ENCODE measurements at regions not wholly inside any gene's neighbourhood (a gene's known extent, or its start where the extent isn't known, plus 50 kb on each side); places are given as distances from the start of the nearest gene placed in this dataset.
"Not testable (repeated sequence)": the region's sequence is repeated elsewhere in the genome, so short reads cannot be mapped to it uniquely, and the experiment has no call there.

- no peaks in the 10 kb centered on the region for H3K27me3 ChIP-seq
- no peak overlapping the region for H3K4me3 ChIP-seq
- no peak overlapping the region for H3K27ac ChIP-seq
- intact Hi-C loops (cut with DNase I; ENCODE audit: low total_unique reads): no loop called here
- no peaks in the 10 kb centered on the region for H3K36me3 ChIP-seq
- DNase-seq (ENCODE audit: low spot score in 2 of 2): no peak
- TF ChIP-seq POLR2AphosphoS5 (IDR thresholded peaks at IDR 0.05) (no peak), POLR2A (IDR thresholded peaks at IDR 0.05) (no peak), CTCF (IDR thresholded peaks at IDR 0.05) (no peak)
- no peaks in the 10 kb centered on the region for H3K4me1 ChIP-seq
- H3K9me3 ChIP-seq: no peaks in the 10 kb centered on the region
These were observed 889.6 kb upstream of the ADGRL4 start for GRCh38 chr1:79896140-79896539.

- TF ChIP-seq POLR2A (IDR thresholded peaks at IDR 0.05) (no peak), CTCF (IDR thresholded peaks at IDR 0.05) (no peak), POLR2AphosphoS5 (IDR thresholded peaks at IDR 0.05) (no peak)
- Histone ChIP-seq H3K4me3 (no peak overlapping the region), H3K9me3 (no peaks in the 10 kb centered on the region), H3K27ac (no peak overlapping the region), H3K27me3 (no peaks in the 10 kb centered on the region), H3K4me1 (no peaks in the 10 kb centered on the region), H3K36me3 (no peaks in the 10 kb centered on the region)
- intact Hi-C loops (cut with DNase I; ENCODE audit: low total_unique reads): no loop called here
- DNase-seq (ENCODE audit: low spot score in 2 of 2): no peak
These were observed 889.0 kb upstream of the ADGRL4 start for GRCh38 chr1:79895573-79895972.

GRCh38 chr1:79894129-79894528, 887.6 kb upstream of the ADGRL4 start:
- H3K36me3 ChIP-seq; H3K27me3 ChIP-seq; H3K27ac ChIP-seq; H3K4me1 ChIP-seq; H3K9me3 ChIP-seq; intact Hi-C loops (cut with DNase I; ENCODE audit: low total_unique reads); DNase-seq (ENCODE audit: low spot score in 2 of 2); H3K4me3 ChIP-seq: not testable (repeated sequence)

- TF ChIP-seq CTCF (IDR thresholded peaks at IDR 0.05) (no peak), POLR2A (IDR thresholded peaks at IDR 0.05) (no peak), POLR2AphosphoS5 (IDR thresholded peaks at IDR 0.05) (no peak)
- no peak overlapping the region for H3K4me3 ChIP-seq
- intact Hi-C loops (cut with DNase I; ENCODE audit: low total_unique reads): no loop called here
These were observed 880.5 kb upstream of the ADGRL4 start for GRCh38 chr1:79887059-79887458.

GRCh38 chr1:79885101-79885500, 878.6 kb upstream of the ADGRL4 start:
- no peak for DNase-seq (ENCODE audit: low spot score in 2 of 2)
- no peak overlapping the region for H3K4me3 ChIP-seq
- no peaks in the 10 kb centered on the region for H3K4me1 ChIP-seq
- intact Hi-C loops (cut with DNase I; ENCODE audit: low total_unique reads): no loop called here
- no peaks in the 10 kb centered on the region for H3K36me3 ChIP-seq
- H3K27ac ChIP-seq: no peak overlapping the region
- no peak for TF ChIP-seq CTCF (IDR thresholded peaks at IDR 0.05)
- TF ChIP-seq POLR2A (IDR thresholded peaks at IDR 0.05): no peak
- TF ChIP-seq POLR2AphosphoS5 (IDR thresholded peaks at IDR 0.05): no peak
- peaks cover 6 to 8% of the 10 kb centered on the region in 2 donors for H3K9me3 ChIP-seq
- no peaks in the 10 kb centered on the region for H3K27me3 ChIP-seq

More at GRCh38 chr1:79887059-79887458, 880.5 kb upstream of the ADGRL4 start:
- peaks cover 6 to 8% of the 10 kb centered on the region in 2 donors for H3K9me3 ChIP-seq
- H3K4me1 ChIP-seq: no peaks in the 10 kb centered on the region
- no peaks in the 10 kb centered on the region for H3K36me3 ChIP-seq
- H3K27me3 ChIP-seq: no peaks in the 10 kb centered on the region
- no peak for DNase-seq (ENCODE audit: low spot score in 2 of 2)
- no peak overlapping the region for H3K27ac ChIP-seq

- H3K36me3 ChIP-seq: no peaks in the 10 kb centered on the region
- no peak overlapping the region for H3K4me3 ChIP-seq
- no peaks in the 10 kb centered on the region for H3K4me1 ChIP-seq
- no peak for DNase-seq (ENCODE audit: low spot score in 2 of 2)
- H3K9me3 ChIP-seq: peaks cover 0 to 11% of the 10 kb centered on the region in 2 donors
- H3K27me3 ChIP-seq: no peaks in the 10 kb centered on the region
- no peak overlapping the region for H3K27ac ChIP-seq
- intact Hi-C loops (cut with DNase I; ENCODE audit: low total_unique reads): no loop called here
- no peak for TF ChIP-seq POLR2A (IDR thresholded peaks at IDR 0.05)
- TF ChIP-seq CTCF (IDR thresholded peaks at IDR 0.05): no peak
- no peak for TF ChIP-seq POLR2AphosphoS5 (IDR thresholded peaks at IDR 0.05)
These were observed 870.6 kb upstream of the ADGRL4 start for GRCh38 chr1:79877086-79877485.

All from breast epithelium (tissue), 4 donors.